ENCODE measurements at regions not wholly inside any gene's neighbourhood (a gene's known extent, or its start where the extent isn't known, plus 50 kb on each side); places are given as distances from the start of the nearest gene placed in this dataset.

DNA sequence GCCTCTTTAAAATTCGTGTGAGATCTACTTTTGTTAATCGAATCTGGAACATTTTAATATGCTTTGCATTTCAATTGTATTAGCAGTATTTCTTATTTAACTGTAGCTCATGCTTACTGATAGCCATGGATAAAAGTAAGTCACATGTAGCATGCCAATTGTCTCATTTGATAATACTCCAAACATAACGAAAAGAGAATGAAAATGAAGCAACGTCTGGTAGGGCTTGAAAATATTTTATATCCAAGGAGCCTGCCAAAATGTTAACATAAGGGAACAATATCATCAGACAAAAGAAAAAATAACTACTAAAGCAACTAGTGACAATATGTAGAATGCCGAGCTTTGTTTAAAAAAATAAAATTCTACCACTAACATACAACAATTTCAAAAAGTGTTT lies 94.1 kb upstream of the MID1 start:
- DNase-seq, result no peak
- Histone ChIP-seq H3K18ac (ENCODE audit: low read depth, low read length) (no peak overlapping the region), H2BK5ac (ENCODE audit: low read depth, low read length, poor library complexity, severe bottlenecking) (no peak overlapping the region), H3K4ac (ENCODE audit: low read depth, low read length) (no peak overlapping the region), H3K27ac (ENCODE audit: insufficient read depth, low read length) (no peak overlapping the region), H3K9me3 (ENCODE audit: control insufficient read depth, insufficient read depth, low read length) (no peaks in the 10 kb centered on the region), H3K4me2 (ENCODE audit: low read depth, low read length) (no peak overlapping the region), H3K27me3 (ENCODE audit: control insufficient read depth, insufficient read depth, low read length) (no peaks in the 10 kb centered on the region), H4K8ac (ENCODE audit: low read depth in 2 of 2, low read length in 2 of 2) (no peak overlapping the region), H2AK5ac (ENCODE audit: low read depth, low read length) (no peak overlapping the region), H2BK15ac (ENCODE audit: low read depth, low read length) (no peak overlapping the region), H4K91ac (ENCODE audit: insufficient read depth, low read depth, low read length) (no peak overlapping the region), H4K5ac (ENCODE audit: low read depth, low read length) (no peak overlapping the region), H3K9me1 (ENCODE audit: insufficient read depth, low read length) (no peaks in the 10 kb centered on the region), H2BK20ac (ENCODE audit: low read depth, low read length) (no peak overlapping the region), H4K20me1 (ENCODE audit: insufficient read depth, low read length) (no peaks in the 10 kb centered on the region), H2AFZ (replicated peaks; ENCODE audit: low read length, poor library complexity) (no peak overlapping the region), H3K23ac (ENCODE audit: low read depth, low read length) (no peak overlapping the region), H3K79me1 (ENCODE audit: low read depth in 1 of 2, low read length in 2 of 2) (no peaks in the 10 kb centered on the region), H3K36me3 (ENCODE audit: control insufficient read depth, insufficient read depth, low read length) (no peaks in the 10 kb centered on the region), H2BK120ac (ENCODE audit: low read depth, low read length) (no peak overlapping the region), H3K4me3 (ENCODE audit: insufficient read depth, low read depth, low read length) (no peak overlapping the region), H3K14ac (replicated peaks; ENCODE audit: low read depth, low read length) (no peak overlapping the region), H3K56ac (ENCODE audit: extremely low read depth, insufficient read depth, low read length) (no peak overlapping the region), H2AK9ac (replicated peaks; ENCODE audit: low read depth, low read length, poor library complexity) (no peak overlapping the region), H3K4me1 (ENCODE audit: control insufficient read depth, insufficient read depth, low read length) (no peaks in the 10 kb centered on the region), H3K9ac (ENCODE audit: low read depth, low read length) (no peak overlapping the region)
- WGBS, 2 experiments (ENCODE audit: extremely low coverage in 2 of 2, insufficient read length in 1 of 2), result no CpG with 5 or more reads among the region's 5 CpGs
- BruUV-seq (replicated peaks), result no TSS peak
- CTCF ChIA-PET, result interaction anchor here (0.9 kb wide), 1 partner anchor 10 kb away, joined by 3 read pairs; no protein-coding TSS in a partner anchor
- POLR2A ChIA-PET (ENCODE audit: unreplicated experiment), result no interaction called here
- in situ Hi-C loops (cut with MboI; ENCODE audit: low sequenced_read_pairs) (no loop called here), intact Hi-C loops (cut with micrococcal nuclease) (no loop called here), dilution Hi-C loops (cut with HindIII; ENCODE audit: low sequenced_read_pairs, unreplicated experiment) (no loop called here)
- TF ChIP-seq RAD21 (IDR thresholded peaks at IDR 0.05; ENCODE audit: low read length), result no peak
- TF ChIP-seq, protein P1, sequence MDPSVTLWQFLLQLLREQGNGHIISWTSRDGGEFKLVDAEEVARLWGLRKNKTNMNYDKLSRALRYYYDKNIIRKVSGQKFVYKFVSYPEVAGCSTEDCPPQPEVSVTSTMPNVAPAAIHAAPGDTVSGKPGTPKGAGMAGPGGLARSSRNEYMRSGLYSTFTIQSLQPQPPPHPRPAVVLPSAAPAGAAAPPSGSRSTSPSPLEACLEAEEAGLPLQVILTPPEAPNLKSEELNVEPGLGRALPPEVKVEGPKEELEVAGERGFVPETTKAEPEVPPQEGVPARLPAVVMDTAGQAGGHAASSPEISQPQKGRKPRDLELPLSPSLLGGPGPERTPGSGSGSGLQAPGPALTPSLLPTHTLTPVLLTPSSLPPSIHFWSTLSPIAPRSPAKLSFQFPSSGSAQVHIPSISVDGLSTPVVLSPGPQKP (IDR thresholded peaks at IDR 0.05; ENCODE audit: borderline replicate concordance, low read depth, low read length), result no peak
- TF ChIP-seq MAFK (IDR thresholded peaks at IDR 0.05; ENCODE audit: low read depth, low read length), result no peak
- no peak for TF ChIP-seq CHD1 (IDR thresholded peaks at IDR 0.05; ENCODE audit: low read depth, low read length)
- no peak for TF ChIP-seq SMC3 (IDR thresholded peaks at IDR 0.05; ENCODE audit: low read depth, low read length)
- no peak for TF ChIP-seq USF2 (IDR thresholded peaks at IDR 0.05; ENCODE audit: low read depth, low read length)
- no peak for TF ChIP-seq MXI1 (IDR thresholded peaks at IDR 0.05; ENCODE audit: borderline replicate concordance, low read depth, low read length)
- TF ChIP-seq POLR2A (IDR thresholded peaks at IDR 0.05; ENCODE audit: low read depth, low read length), result no peak
- no peak for TF ChIP-seq MAZ (IDR thresholded peaks at IDR 0.05; ENCODE audit: borderline replicate concordance, low read depth, low read length)
- TF ChIP-seq FOS (IDR thresholded peaks at IDR 0.05; ENCODE audit: low read depth, low read length), result no peak
- ATAC-seq (ENCODE audit: low read depth), result no peak
